NCI-H1436 treated with DMSO at 0.1 percent for 48 hours (cell line): ENCODE measurements at regions not wholly inside any gene's neighbourhood (a gene's known extent, or its start where the extent isn't known, plus 50 kb on each side); places are given as distances from the start of the nearest gene placed in this dataset.

Source experiments
- DNase-seq: peaks from one replicate; lab custom pipeline; 2025; lab: John Stamatoyannopoulos, UW

DNA sequence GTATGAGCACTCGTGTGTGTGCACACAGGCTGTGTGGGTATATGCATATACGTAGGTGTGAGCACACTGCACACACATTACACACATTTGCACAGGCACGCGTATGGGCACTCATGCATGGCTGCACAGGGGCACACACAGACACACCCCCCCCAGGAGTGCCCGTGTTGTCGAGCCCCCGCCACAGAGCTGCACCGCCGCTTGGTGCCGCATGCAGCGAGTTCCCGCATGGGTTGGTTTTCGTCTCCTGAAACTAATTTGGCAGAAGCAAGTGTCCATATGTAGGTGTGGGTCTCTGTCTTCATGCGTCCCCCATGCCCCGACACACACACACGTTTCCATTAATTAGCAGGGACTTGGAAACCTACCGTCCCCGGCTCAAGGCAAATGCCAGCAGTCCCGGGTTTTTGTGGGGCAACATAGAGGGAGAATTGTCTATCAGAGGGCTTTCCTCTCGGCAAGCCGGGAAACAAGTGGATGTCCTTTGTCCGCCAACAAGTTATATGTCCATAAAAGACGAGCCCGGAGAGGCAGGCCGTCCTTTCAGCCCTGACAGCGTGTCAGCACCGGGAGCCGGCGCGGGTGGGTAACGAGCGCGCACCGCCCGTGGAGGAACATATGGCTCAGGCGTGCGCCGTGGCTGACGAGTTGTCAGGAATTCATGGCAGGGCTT, 1291.7 kb downstream of the BRD1 start:
- no peak for DNase-seq

DNA sequence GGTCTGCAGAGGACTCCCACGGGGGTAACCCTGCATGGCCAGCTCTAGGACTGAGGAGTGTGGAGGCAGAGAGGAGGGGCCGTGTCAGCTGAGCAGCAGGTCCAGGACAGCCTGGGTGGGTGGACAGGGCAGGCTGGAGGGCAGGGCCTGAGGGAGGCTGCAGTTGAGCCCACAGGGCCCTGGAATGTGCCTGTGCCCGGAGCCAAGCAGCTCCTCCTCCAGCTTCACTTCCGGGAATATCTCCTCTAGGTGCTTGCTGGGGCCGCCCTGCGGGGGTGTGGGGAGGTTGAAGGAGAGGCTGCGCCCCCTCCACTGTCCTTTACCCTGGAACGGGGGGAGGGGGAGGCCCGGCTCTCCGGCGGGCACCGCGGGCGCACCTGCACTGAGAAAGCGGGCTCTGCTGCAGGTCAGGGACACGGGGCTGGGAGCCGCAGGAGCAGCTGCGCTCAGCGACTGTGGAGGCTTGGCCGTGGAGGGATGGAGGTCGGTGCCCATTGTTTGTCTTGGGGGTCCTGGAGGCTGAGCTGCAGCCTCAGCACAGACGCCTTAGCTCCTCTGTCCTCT, 1293.2 kb downstream of the BRD1 start:
- DNase-seq, result no peak

DNA sequence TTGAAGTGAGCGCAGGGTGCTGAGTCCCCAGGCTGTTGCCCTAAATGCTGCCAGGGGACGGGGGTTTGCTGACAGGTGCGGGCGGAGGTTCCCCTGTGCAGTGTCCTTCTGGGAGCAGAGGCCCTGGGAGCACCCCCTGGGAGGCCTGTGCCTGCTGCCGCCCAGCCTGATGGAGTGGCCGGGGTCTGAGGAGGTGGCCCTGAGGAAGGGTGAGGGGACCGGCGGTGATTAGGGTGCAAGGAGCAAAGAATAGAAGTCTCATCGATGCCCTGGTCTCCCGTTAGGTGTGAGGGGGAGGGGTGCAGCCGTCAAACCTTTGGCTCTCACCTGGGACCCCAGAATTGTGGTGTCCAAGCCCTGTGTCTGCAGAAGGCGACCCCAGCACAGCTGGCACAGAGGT, 1294.7 kb downstream of the BRD1 start:
- DNase-seq, result no peak

GRCh38 chr22:48531761-48532435, 1295.8 kb downstream of the BRD1 start:
- no peak for DNase-seq

GRCh38 chr22:48531108-48531507, 1296.6 kb downstream of the BRD1 start:
- no peak for DNase-seq

DNA sequence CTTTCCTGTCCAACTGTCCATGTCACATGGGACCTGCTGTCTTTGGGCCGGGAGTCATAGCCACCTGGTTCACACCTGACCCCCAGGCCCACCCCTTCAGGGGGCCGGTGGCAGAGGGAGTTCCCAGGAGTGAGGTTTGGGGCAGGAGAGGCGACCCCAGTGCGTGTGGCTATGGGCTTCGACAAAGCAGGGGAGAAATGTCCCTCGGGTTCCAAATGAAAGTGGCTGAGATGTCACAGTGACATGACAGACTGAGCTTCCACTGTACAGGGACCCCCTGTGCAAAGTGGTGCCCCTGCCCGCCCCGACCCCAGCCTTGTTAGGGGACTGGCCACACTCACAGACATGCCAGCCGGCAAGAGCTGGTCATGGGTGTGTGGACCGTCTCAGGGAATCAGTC, 1297.0 kb downstream of the BRD1 start:
- no peak for DNase-seq

GRCh38 chr22:48528221-48528915, 1299.3 kb downstream of the BRD1 start:
- DNase-seq, result no peak

- DNase-seq, result no peak
These were observed 1303.9 kb downstream of the BRD1 start for GRCh38 chr22:48523761-48524160.

DNA sequence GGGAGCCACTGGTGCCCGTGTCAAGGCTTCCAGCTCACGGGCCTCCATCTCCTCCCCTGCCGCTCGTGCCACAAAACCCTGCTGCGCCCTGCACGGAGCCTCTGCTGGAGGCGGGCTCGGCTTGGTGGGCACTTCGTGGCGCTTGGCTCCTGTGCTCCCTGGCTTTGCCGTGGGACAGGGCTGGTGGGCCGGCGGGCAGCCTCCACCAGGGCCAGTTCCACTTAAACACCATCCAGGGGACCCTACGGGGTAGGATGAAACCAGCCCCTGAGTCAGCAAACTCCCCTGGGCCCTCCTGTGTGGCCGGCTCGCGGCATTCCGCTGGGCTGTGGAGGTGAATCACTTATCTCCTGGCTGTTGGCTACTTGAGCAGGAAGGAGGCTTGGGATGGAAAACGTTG, 1304.6 kb downstream of the BRD1 start:
- no peak for DNase-seq

DNA sequence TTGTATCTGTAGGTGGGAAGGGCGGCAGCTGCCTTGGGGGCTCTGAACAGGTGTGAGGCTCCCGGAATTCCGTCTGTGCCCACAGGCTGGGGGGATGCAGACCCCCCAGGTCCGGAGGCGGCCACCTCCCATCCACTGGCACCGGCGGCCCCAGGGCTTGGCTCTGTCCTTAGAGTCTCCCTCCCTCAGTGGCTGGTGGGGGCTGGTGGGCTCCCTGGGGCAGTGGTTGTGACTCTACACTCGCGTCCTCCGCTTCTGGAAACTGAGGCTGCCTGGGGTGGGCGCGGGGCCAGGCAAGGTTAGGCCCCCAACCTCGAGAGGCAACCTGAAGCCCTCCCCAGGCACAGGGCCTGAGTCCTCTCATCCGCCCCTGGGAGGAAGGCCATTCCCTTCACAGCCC, 1305.4 kb downstream of the BRD1 start:
- DNase-seq, result no peak

- no peak for DNase-seq
These were observed 1306.6 kb downstream of the BRD1 start for GRCh38 chr22:48520884-48521588.

- DNase-seq, result no peak
These were observed 1307.5 kb downstream of the BRD1 start for GRCh38 chr22:48520207-48520606.

GRCh38 chr22:48517039-48518030, 1310.3 kb downstream of the BRD1 start:
- no peak for DNase-seq

DNA sequence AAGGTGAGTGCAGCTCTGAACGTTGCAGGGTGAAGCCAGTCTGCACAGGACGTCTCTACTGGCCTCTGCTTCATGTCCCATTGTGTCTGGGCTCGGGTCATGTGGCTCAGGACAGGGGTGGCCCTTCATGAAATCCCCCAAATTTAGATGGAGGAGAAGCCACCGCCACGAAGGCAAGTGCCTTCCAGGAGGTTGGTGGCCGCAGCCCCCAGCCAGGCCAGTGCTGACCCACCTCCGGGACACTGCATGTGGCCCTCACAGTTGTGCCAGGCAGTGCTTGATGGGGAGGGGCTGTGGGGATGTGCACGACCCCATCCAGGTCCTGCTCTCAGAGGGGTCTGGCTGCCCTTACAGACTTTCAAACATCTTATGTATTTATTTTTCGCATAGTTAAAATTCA, 1311.1 kb downstream of the BRD1 start:
- DNase-seq, result no peak

DNA sequence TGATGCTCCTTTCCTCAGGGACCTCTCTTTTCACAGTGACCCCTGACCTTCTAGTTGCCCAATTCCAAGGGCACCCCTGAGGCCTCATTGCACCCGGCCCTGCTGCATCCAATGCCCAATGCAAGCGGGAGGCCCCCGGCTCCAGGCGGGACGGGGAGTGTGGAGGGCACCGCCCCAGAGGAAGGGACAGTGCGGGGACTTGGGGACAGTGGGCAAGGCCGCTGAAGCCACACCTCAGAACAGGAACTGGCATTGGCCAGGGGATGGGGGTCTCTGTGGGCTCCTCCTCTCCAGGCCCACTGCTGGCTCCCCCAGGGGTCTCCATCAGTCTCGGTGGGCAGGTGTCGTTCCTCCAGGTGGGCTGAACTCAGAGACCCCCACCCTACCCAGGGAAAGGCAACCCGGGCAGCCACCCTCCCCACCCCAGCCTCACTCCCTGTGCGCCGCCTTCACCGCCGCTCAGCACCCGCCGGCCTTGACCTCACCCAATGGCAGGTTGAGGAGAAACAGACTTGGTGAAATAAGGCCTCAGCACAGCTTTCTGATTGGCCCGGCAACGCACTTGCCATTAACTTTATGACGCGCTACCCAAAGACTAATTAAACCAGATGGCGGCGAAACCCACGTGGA, 1312.0 kb downstream of the BRD1 start:
- no peak for DNase-seq

DNA sequence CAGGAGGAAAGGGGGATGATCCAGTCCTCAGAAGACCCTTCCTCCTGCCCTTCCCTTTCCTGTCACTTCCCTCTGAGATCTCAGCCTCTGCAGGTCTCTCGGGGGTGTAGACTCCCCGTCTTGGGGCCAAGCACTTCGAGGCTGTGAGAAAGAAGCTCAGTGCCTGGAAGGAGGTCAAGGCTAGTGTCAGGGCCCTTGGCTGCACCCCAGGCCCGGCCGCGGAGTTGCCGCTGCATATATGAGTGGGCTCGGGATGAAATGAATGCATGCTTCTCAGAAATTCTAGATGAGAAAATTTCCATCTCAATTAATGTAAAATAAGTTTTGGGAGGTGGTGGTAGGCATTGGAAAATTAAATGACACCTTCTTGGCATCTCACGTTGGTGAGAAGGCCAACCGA, 1313.7 kb downstream of the BRD1 start:
- no peak for DNase-seq

DNA sequence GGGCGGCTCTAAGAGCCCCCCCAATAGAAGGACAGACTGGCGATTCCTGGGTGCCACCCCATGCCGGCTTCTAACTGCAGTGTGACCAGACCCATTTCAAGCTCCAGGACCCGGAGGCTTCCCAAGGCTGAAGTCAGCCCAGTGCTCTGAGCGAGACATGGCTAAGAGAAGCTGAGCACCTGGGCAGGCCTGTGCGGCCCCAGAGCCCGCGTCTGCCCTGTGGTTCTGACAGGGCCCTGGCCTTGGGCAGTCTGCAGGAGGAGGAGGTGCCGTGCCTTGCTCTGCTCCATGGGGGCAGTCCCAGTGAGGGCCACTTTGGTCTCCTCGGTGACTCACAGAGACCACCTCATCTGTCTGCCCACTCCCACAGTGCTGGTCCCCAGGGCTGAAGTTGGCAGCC, 1314.2 kb downstream of the BRD1 start:
- no peak for DNase-seq

DNA sequence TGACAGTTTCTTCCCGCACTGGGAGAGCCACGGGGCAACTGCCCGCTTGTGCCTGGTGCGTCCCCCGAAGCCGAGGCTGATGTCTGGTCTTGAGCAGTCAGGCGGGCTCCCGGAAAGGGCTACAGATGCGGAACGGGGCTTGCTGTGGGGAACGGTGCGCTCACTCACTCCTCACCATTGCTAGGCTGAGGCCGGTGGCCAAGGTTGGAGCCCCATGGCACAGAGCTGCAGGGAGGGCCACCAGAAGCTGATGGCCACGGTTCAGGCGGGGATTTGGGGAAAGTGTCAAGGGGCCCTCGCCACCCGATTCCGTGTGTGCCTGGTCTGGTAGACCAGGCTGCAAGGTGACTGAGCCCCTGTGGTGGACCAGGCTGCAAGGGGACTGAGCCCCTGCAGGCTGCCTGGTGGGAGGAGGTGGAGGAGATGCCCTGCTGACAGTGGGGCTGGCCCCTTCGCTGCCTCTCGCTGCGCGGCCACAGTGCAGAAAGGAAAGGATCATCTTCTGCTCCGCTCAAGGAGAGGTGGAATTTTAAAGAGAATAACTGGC, 1315.8 kb downstream of the BRD1 start:
- DNase-seq, result no peak

GRCh38 chr22:48511211-48511610, 1316.5 kb downstream of the BRD1 start:
- DNase-seq, result no peak

GRCh38 chr22:48510599-48510998, 1317.1 kb downstream of the BRD1 start:
- DNase-seq, result no peak
